DOHH2 (cell line): ENCODE measurements at regions not wholly inside any gene's neighbourhood (a gene's known extent, or its start where the extent isn't known, plus 50 kb on each side); places are given as distances from the start of the nearest gene placed in this dataset.

Experiments used
- H3F3A ChIP-seq: fragments of 200-600 bp; sonication (generic), shearing (Covaris generic); 2 replicates; pipeline ENCODE4 v1.6.0; 2016; ENCODE audit warnings: antibody characterized with exemption, mild to moderate bottlenecking; ENCODE audit not compliant: control insufficient read depth, insufficient read depth
- H3K27ac ChIP-seq: fragments of 200-600 bp; sonication (generic); 2 replicates; pipeline ENCODE4 v1.5.1; 2014; ENCODE audit warnings: low read depth, mild to moderate bottlenecking, low read length, moderate library complexity
- H3K27me3 ChIP-seq: fragments of 200-600 bp; sonication (generic); 2 replicates; pipeline ENCODE4 v1.6.1; 2014; ENCODE audit warnings: mild to moderate bottlenecking, low read length, mixed read lengths; ENCODE audit not compliant: control insufficient read depth
- H3K36me3 ChIP-seq: fragments of 200-600 bp; sonication (generic); 2 replicates; pipeline ENCODE4 v1.6.1; 2014; ENCODE audit warnings: mild to moderate bottlenecking, low read length, moderate library complexity, mixed read lengths; ENCODE audit not compliant: control insufficient read depth
- H3K4me1 ChIP-seq: fragments of 200-600 bp; sonication (generic); 2 replicates; pipeline ENCODE4 v1.6.1; 2014; ENCODE audit warnings: mild to moderate bottlenecking, low read length, mixed read lengths; ENCODE audit not compliant: control insufficient read depth
- H3K4me2 ChIP-seq: fragments of 200-600 bp; sonication (generic); 2 replicates; pipeline ENCODE4 v1.6.0; 2014; ENCODE audit warnings: mild to moderate bottlenecking, low read length, moderate library complexity
- H3K4me3 ChIP-seq: fragments of 200-600 bp; sonication (generic); 2 replicates; pipeline ENCODE4 v1.5.1; 2014; ENCODE audit warnings: mild to moderate bottlenecking, low read length, mixed read lengths
- H3K79me2 ChIP-seq: fragments of 200-600 bp; sonication (generic); 2 replicates; pipeline ENCODE4 v1.6.1; 2014; ENCODE audit warnings: mild to moderate bottlenecking, low read length, mixed read lengths; ENCODE audit not compliant: control insufficient read depth
- H3K9me2 ChIP-seq: fragments of 200-600 bp; sonication (generic); replicated peaks from 2 replicates; pipeline ENCODE4 v1.6.1; 2014; ENCODE audit warnings: mild to moderate bottlenecking, low read length, mixed read lengths; ENCODE audit not compliant: control insufficient read depth
- H3K9me3 ChIP-seq: fragments of 200-600 bp; sonication (generic); 2 replicates; pipeline ENCODE4 v1.6.1; 2014; ENCODE audit warnings: antibody characterized with exemption, low read length, mixed read lengths; ENCODE audit not compliant: control insufficient read depth, insufficient read depth
- H4K20me1 ChIP-seq: fragments of 200-600 bp; sonication (generic); 2 replicates; pipeline ENCODE4 v1.6.0; 2014; ENCODE audit warnings: low read depth, mild to moderate bottlenecking, antibody characterized with exemption, low read length, moderate library complexity; ENCODE audit not compliant: control insufficient read depth, insufficient read depth
- CTCF ChIP-seq: fragments of 200-600 bp; sonication (generic); IDR thresholded peaks from one replicate; pipeline ENCODE4 v1.5.1; 2014; ENCODE audit warnings: antibody characterized with exemption, mild to moderate bottlenecking, low read depth, low read length; ENCODE audit not compliant: poor library complexity, severe bottlenecking
- EZH2phosphoT487 ChIP-seq: fragments of 200-600 bp; sonication (generic); IDR thresholded peaks from 2 replicates; pipeline ENCODE4 v1.6.1; 2017; ENCODE audit warnings: borderline replicate concordance, mild to moderate bottlenecking, antibody characterized with exemption, low read length, moderate library complexity, mixed read lengths

GRCh38 chr7:46015107-46015868, 94.2 kb upstream of the IGFBP3 start:
- no peaks in the 10 kb centered on the region for H3F3A ChIP-seq
- no peaks in the 10 kb centered on the region for H3K4me1 ChIP-seq
- H3K4me3 ChIP-seq: no peak overlapping the region
- H3K9me2 ChIP-seq: no peaks in the 10 kb centered on the region
- no peak overlapping the region for H3K27ac ChIP-seq
- no peaks in the 10 kb centered on the region for H3K9me3 ChIP-seq
- no peaks in the 10 kb centered on the region for H4K20me1 ChIP-seq
- H3K36me3 ChIP-seq: no peaks in the 10 kb centered on the region
- no peaks in the 10 kb centered on the region for H3K27me3 ChIP-seq
- no peaks in the 10 kb centered on the region for H3K79me2 ChIP-seq
- no peak for TF ChIP-seq CTCF
- TF ChIP-seq EZH2phosphoT487: no peak
- H3K4me2 ChIP-seq: no peak overlapping the region

GRCh38 chr7:46011501-46011900, 90.4 kb upstream of the IGFBP3 start:
- no peaks in the 10 kb centered on the region for H3K4me1 ChIP-seq
- no peak for TF ChIP-seq CTCF
- no peak for TF ChIP-seq EZH2phosphoT487
- H3K9me2 ChIP-seq: no peaks in the 10 kb centered on the region
- H3K27me3 ChIP-seq: no peaks in the 10 kb centered on the region
- no peaks in the 10 kb centered on the region for H3K9me3 ChIP-seq
- H3F3A ChIP-seq: no peaks in the 10 kb centered on the region
- H3K79me2 ChIP-seq: no peaks in the 10 kb centered on the region
- H3K4me2 ChIP-seq: no peak overlapping the region
- H3K4me3 ChIP-seq: no peak overlapping the region
- no peaks in the 10 kb centered on the region for H4K20me1 ChIP-seq
- H3K27ac ChIP-seq: no peak overlapping the region
- no peaks in the 10 kb centered on the region for H3K36me3 ChIP-seq

GRCh38 chr7:46011059-46011458, 90.0 kb upstream of the IGFBP3 start:
- H3K27me3 ChIP-seq: no peaks in the 10 kb centered on the region
- no peaks in the 10 kb centered on the region for H3K9me3 ChIP-seq
- no peak for TF ChIP-seq CTCF
- TF ChIP-seq EZH2phosphoT487: no peak
- no peak overlapping the region for H3K4me3 ChIP-seq
- H3K9me2 ChIP-seq: no peaks in the 10 kb centered on the region
- H3K4me2 ChIP-seq: no peak overlapping the region
- H3K36me3 ChIP-seq: no peaks in the 10 kb centered on the region
- no peaks in the 10 kb centered on the region for H3F3A ChIP-seq
- H3K27ac ChIP-seq: no peak overlapping the region
- H3K79me2 ChIP-seq: no peaks in the 10 kb centered on the region
- no peaks in the 10 kb centered on the region for H3K4me1 ChIP-seq
- H4K20me1 ChIP-seq: no peaks in the 10 kb centered on the region
